ENCODE measurements at regions not wholly inside any gene's neighbourhood (a gene's known extent, or its start where the extent isn't known, plus 50 kb on each side); places are given as distances from the start of the nearest gene placed in this dataset.

DNA sequence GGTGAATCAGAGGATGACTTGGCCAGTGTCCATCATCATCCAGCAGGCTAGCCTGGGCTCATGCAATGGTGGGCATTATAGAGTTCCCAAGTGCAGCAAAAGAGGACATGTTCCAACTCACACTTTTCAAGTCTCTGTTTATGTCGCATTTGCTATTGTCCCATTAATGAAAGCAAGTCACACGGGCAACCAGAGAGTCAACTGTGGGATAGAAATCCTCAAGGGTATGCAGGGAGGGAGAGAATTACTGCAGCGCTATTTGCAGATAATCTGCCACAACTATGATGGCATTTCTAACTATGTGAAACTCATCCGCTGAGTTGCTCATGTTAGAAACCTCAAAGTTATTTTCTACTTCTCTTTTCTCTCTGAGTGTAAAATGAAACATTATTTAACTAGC is 78.5 kb upstream of the TAB3 start:
- no peak overlapping the region for H3K27ac ChIP-seq (ENCODE audit: control insufficient read depth, insufficient read depth)
- in situ Hi-C loops (cut with MboI): no loop called here
- H3K4me2 ChIP-seq (ENCODE audit: control insufficient read depth, insufficient read depth): no peak overlapping the region
- no peak for DNase-seq (ENCODE audit: low read depth, low spot score)
- ChIA-PET POLR2A (no interaction called here), CTCF (interaction anchor here (0.9 kb wide), 1 partner anchor 232 kb away, joined by 3 read pairs; no protein-coding TSS in a partner anchor), SMC1A (ENCODE audit: uncharacterized antibody, unreplicated experiment) (interaction anchor here (0.9 to 1.1 kb wide), 2 partner anchors 23 to 232 kb away, joined by 3 read pairs; no protein-coding TSS in a partner anchor), RAD21 (ENCODE audit: unreplicated experiment) (no interaction called here)
- TF ChIP-seq JUND (IDR thresholded peaks at IDR 0.05; ENCODE audit: low read depth, low read length) (no peak), STAT3 (IDR thresholded peaks at IDR 0.05; ENCODE audit: low read depth, low read length) (no peak), SPI1 (IDR thresholded peaks at IDR 0.05; ENCODE audit: borderline replicate concordance, insufficient read depth, low read depth, low read length) (no peak), FOS (IDR thresholded peaks at IDR 0.05; ENCODE audit: borderline replicate concordance, extremely low read depth, insufficient read length) (no peak), SIN3A (IDR thresholded peaks at IDR 0.05; ENCODE audit: low read depth, low read length) (no peak), NBN (IDR thresholded peaks at IDR 0.05) (no peak), JUNB (IDR thresholded peaks at IDR 0.05) (no peak), SMARCA5 (IDR thresholded peaks at IDR 0.05) (no peak), ZNF217 (IDR thresholded peaks at IDR 0.05) (no peak)
- TF ChIP-seq, protein P1, sequence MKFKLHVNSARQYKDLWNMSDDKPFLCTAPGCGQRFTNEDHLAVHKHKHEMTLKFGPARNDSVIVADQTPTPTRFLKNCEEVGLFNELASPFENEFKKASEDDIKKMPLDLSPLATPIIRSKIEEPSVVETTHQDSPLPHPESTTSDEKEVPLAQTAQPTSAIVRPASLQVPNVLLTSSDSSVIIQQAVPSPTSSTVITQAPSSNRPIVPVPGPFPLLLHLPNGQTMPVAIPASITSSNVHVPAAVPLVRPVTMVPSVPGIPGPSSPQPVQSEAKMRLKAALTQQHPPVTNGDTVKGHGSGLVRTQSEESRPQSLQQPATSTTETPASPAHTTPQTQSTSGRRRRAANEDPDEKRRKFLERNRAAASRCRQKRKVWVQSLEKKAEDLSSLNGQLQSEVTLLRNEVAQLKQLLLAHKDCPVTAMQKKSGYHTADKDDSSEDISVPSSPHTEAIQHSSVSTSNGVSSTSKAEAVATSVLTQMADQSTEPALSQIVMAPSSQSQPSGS (IDR thresholded peaks at IDR 0.05; ENCODE audit: low read length): no peak
- TF ChIP-seq, protein P2, sequence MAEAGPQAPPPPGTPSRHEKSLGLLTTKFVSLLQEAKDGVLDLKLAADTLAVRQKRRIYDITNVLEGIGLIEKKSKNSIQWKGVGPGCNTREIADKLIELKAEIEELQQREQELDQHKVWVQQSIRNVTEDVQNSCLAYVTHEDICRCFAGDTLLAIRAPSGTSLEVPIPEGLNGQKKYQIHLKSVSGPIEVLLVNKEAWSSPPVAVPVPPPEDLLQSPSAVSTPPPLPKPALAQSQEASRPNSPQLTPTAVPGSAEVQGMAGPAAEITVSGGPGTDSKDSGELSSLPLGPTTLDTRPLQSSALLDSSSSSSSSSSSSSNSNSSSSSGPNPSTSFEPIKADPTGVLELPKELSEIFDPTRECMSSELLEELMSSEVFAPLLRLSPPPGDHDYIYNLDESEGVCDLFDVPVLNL (IDR thresholded peaks at IDR 0.05; ENCODE audit: low read depth, low read length): no peak
- TF ChIP-seq, protein P3, sequence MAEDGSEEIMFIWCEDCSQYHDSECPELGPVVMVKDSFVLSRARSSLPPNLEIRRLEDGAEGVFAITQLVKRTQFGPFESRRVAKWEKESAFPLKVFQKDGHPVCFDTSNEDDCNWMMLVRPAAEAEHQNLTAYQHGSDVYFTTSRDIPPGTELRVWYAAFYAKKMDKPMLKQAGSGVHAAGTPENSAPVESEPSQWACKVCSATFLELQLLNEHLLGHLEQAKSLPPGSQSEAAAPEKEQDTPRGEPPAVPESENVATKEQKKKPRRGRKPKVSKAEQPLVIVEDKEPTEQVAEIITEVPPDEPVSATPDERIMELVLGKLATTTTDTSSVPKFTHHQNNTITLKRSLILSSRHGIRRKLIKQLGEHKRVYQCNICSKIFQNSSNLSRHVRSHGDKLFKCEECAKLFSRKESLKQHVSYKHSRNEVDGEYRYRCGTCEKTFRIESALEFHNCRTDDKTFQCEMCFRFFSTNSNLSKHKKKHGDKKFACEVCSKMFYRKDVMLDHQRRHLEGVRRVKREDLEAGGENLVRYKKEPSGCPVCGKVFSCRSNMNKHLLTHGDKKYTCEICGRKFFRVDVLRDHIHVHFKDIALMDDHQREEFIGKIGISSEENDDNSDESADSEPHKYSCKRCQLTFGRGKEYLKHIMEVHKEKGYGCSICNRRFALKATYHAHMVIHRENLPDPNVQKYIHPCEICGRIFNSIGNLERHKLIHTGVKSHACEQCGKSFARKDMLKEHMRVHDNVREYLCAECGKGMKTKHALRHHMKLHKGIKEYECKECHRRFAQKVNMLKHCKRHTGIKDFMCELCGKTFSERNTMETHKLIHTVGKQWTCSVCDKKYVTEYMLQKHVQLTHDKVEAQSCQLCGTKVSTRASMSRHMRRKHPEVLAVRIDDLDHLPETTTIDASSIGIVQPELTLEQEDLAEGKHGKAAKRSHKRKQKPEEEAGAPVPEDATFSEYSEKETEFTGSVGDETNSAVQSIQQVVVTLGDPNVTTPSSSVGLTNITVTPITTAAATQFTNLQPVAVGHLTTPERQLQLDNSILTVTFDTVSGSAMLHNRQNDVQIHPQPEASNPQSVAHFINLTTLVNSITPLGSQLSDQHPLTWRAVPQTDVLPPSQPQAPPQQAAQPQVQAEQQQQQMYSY (CRISPR knock-in tag; IDR thresholded peaks at IDR 0.05): no peak
- H3K9me3 ChIP-seq (replicated peaks; ENCODE audit: control insufficient read depth, insufficient read depth, low read length): no peaks in the 10 kb centered on the region
- H3K79me2 ChIP-seq (ENCODE audit: control insufficient read depth, insufficient read depth, low read length): no peaks in the 10 kb centered on the region
- no peak overlapping the region for H2AFZ ChIP-seq (ENCODE audit: control insufficient read depth, low read depth, low read length)
- no peak overlapping the region for H3K9ac ChIP-seq (ENCODE audit: control insufficient read depth, insufficient read depth, low read length)
- no peak for ATAC-seq
- 33% methylated on average over 4 of the region's 4 CpGs for WGBS (ENCODE audit: insufficient coverage, insufficient replicate concordance, low lambda C conversion rate, missing lambda C conversion rate)
- no TSS peak for BruUV-seq (replicated peaks)
- H3K36me3 ChIP-seq (ENCODE audit: control insufficient read depth in 2 of 2, insufficient read depth in 2 of 2, low read length in 1 of 2): no peaks in the 10 kb centered on the region
- no peaks in the 10 kb centered on the region for H3K4me1 ChIP-seq (ENCODE audit: control insufficient read depth, insufficient read depth, low read length)
- no peak for FAIRE-seq
- H4K20me1 ChIP-seq (ENCODE audit: control insufficient read depth, insufficient read depth): no peaks in the 10 kb centered on the region
- intact Hi-C loops (cut with micrococcal nuclease; ENCODE audit: unreplicated experiment): no loop called here
- H3K27me3 ChIP-seq (replicated peaks in 1 of 2; ENCODE audit: control insufficient read depth in 2 of 2, insufficient read depth in 2 of 2, low read length in 1 of 2): no peaks in the 10 kb centered on the region
- H3K4me3 ChIP-seq: no peak overlapping the region
